ENCODE measurements at regions not wholly inside any gene's neighbourhood (a gene's known extent, or its start where the extent isn't known, plus 50 kb on each side); places are given as distances from the start of the nearest gene placed in this dataset.

- H3F3A ChIP-seq (ENCODE audit: control insufficient read depth, insufficient read depth): no peaks in the 10 kb centered on the region
- no peaks in the 10 kb centered on the region for H3K36me3 ChIP-seq (ENCODE audit: control insufficient read depth, low read length)
- H3K27ac ChIP-seq (ENCODE audit: low read depth, low read length): no peak overlapping the region
- no peaks in the 10 kb centered on the region for H3K9me3 ChIP-seq (ENCODE audit: control insufficient read depth, insufficient read depth, low read length)
- TF ChIP-seq EZH2phosphoT487 (IDR thresholded peaks at IDR 0.05; ENCODE audit: borderline replicate concordance, low read length) (no peak), CTCF (IDR thresholded peaks at IDR 0.05; ENCODE audit: low read depth, low read length, poor library complexity, severe bottlenecking) (no peak)
- no peaks in the 10 kb centered on the region for H4K20me1 ChIP-seq (ENCODE audit: control insufficient read depth, insufficient read depth, low read depth, low read length)
- no peak overlapping the region for H3K4me2 ChIP-seq (ENCODE audit: low read length)
- H3K4me1 ChIP-seq (ENCODE audit: control insufficient read depth, low read length): no peaks in the 10 kb centered on the region
- no peak overlapping the region for H3K4me3 ChIP-seq (ENCODE audit: low read length)
- no peaks in the 10 kb centered on the region for H3K9me2 ChIP-seq (replicated peaks; ENCODE audit: control insufficient read depth, low read length)
- H3K27me3 ChIP-seq (ENCODE audit: control insufficient read depth, low read length): no peaks in the 10 kb centered on the region
- no peaks in the 10 kb centered on the region for H3K79me2 ChIP-seq (ENCODE audit: control insufficient read depth, low read length)
These were observed 253.1 kb downstream of the FNDC1 start for GRCh38 chr6:159422041-159422984.

DNA sequence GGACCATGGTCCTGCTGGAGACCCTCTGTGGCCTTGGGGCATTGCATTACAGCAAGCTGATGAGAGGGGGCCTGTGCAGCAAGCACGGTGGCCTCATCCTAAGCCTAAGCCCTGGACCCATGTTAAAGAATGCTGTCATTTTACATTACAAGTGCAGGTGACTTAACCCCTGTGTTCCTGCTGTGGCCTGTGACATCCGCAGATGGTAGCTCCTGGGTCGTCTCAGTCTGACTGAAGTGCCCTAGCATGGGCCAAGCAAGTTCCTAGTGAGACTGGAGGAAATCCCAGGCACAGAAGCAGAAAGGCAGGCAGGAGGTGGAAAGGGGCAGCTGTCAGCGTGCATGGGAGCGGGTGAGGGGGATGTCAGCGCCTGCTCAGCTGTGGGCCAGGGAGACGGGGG, 252.4 kb downstream of the FNDC1 start:
- H3K36me3 ChIP-seq (ENCODE audit: control insufficient read depth, low read length): no peaks in the 10 kb centered on the region
- no peak for TF ChIP-seq CTCF (IDR thresholded peaks at IDR 0.05; ENCODE audit: low read depth, low read length, poor library complexity, severe bottlenecking)
- TF ChIP-seq EZH2phosphoT487 (IDR thresholded peaks at IDR 0.05; ENCODE audit: borderline replicate concordance, low read length): no peak

DNA sequence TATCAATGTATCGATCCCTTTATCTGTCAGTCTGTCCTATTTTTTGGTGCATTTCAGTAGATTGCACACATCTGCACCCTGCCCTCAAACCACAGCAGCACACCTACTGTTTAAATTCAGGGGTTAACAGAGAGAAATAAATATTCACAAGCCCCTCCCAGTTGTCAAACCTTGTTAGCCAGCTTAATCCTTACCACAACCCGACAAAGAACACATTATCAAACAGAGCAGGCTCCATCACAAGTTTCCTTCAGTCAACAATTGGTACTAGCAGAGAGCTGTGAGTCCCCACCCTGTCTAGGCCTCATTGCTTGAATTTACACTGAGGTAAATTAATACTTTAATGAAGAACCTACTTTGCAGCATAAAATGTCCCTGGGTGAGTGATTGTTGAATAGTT, 249.8 kb downstream of the FNDC1 start:
- no peaks in the 10 kb centered on the region for H3K79me2 ChIP-seq (ENCODE audit: control insufficient read depth, low read length)
- H3K27ac ChIP-seq (ENCODE audit: low read depth, low read length): no peak overlapping the region
- H3K36me3 ChIP-seq (ENCODE audit: control insufficient read depth, low read length): no peaks in the 10 kb centered on the region
- no peaks in the 10 kb centered on the region for H3K4me1 ChIP-seq (ENCODE audit: control insufficient read depth, low read length)
- H4K20me1 ChIP-seq (ENCODE audit: control insufficient read depth, insufficient read depth, low read depth, low read length): no peaks in the 10 kb centered on the region
- no peak overlapping the region for H3K4me3 ChIP-seq (ENCODE audit: low read length)
- H3K27me3 ChIP-seq (ENCODE audit: control insufficient read depth, low read length): no peaks in the 10 kb centered on the region
- H3K9me2 ChIP-seq (replicated peaks; ENCODE audit: control insufficient read depth, low read length): no peaks in the 10 kb centered on the region
- no peak for TF ChIP-seq CTCF (IDR thresholded peaks at IDR 0.05; ENCODE audit: low read depth, low read length, poor library complexity, severe bottlenecking)
- no peak for TF ChIP-seq EZH2phosphoT487 (IDR thresholded peaks at IDR 0.05; ENCODE audit: borderline replicate concordance, low read length)
- H3K4me2 ChIP-seq (ENCODE audit: low read length): no peak overlapping the region
- peaks cover 7% of the 10 kb centered on the region; the same call in 1 of the 2 replicates for H3K9me3 ChIP-seq (ENCODE audit: control insufficient read depth, insufficient read depth, low read length)
- H3F3A ChIP-seq (ENCODE audit: control insufficient read depth, insufficient read depth): no peaks in the 10 kb centered on the region

More for the DNA sequence above, 252.4 kb downstream of the FNDC1 start:
- no peak overlapping the region for H3K4me2 ChIP-seq (ENCODE audit: low read length)
- H3K27ac ChIP-seq (ENCODE audit: low read depth, low read length): no peak overlapping the region
- H3K9me2 ChIP-seq (replicated peaks; ENCODE audit: control insufficient read depth, low read length): no peaks in the 10 kb centered on the region
- no peaks in the 10 kb centered on the region for H3F3A ChIP-seq (ENCODE audit: control insufficient read depth, insufficient read depth)
- H4K20me1 ChIP-seq (ENCODE audit: control insufficient read depth, insufficient read depth, low read depth, low read length): no peaks in the 10 kb centered on the region
- H3K9me3 ChIP-seq (ENCODE audit: control insufficient read depth, insufficient read depth, low read length): no peaks in the 10 kb centered on the region
- no peaks in the 10 kb centered on the region for H3K27me3 ChIP-seq (ENCODE audit: control insufficient read depth, low read length)
- H3K79me2 ChIP-seq (ENCODE audit: control insufficient read depth, low read length): no peaks in the 10 kb centered on the region
- H3K4me3 ChIP-seq (ENCODE audit: low read length): no peak overlapping the region
- H3K4me1 ChIP-seq (ENCODE audit: control insufficient read depth, low read length): no peaks in the 10 kb centered on the region
